H1 (cell line): ENCODE measurements at regions not wholly inside any gene's neighbourhood (a gene's known extent, or its start where the extent isn't known, plus 50 kb on each side); places are given as distances from the start of the nearest gene placed in this dataset.

ENCODE experiments used
- CTCF ChIP-seq, 3 experiments: IDR thresholded peaks; 1 replicate in 2 of 3; 2 replicates in 1 of 3; pipeline versions ENCODE4 v1.5.1 to v1.6.1; 2011; ENCODE audit warnings: low read length in 3 of 3, mild to moderate bottlenecking in 3 of 3, inconsistent platforms in 2 of 3, low read depth in 1 of 3, moderate library complexity in 1 of 3; ENCODE audit not compliant: insufficient read depth in 1 of 3; ENCODE audit errors: control extremely low read depth in 1 of 3
- EP300 ChIP-seq, 2 experiments: IDR thresholded peaks; 1 replicate in 1 of 2; 2 replicates in 1 of 2; pipeline ENCODE4 v1.6.1; 2011 to 2012; ENCODE audit warnings: low read depth in 2 of 2, low read length in 2 of 2, mild to moderate bottlenecking in 2 of 2, borderline replicate concordance in 1 of 2, inconsistent platforms in 1 of 2, moderate library complexity in 1 of 2
- POLR2A ChIP-seq, 2 experiments: IDR thresholded peaks; 1 replicate in 1 of 2; 2 replicates in 1 of 2; pipeline ENCODE4 v1.6.1; 2011; ENCODE audit warnings: low read depth in 2 of 2, low read length in 2 of 2, mild to moderate bottlenecking in 2 of 2; ENCODE audit errors: control extremely low read depth in 1 of 2
- POLR2AphosphoS5 ChIP-seq: IDR thresholded peaks from 2 replicates; pipeline ENCODE4 v1.6.1; 2011; ENCODE audit warnings: low read depth, low read length
- SIX5 ChIP-seq: IDR thresholded peaks from 2 replicates; pipeline ENCODE4 v1.6.1; 2011; ENCODE audit warnings: mild to moderate bottlenecking, low read depth, low read length
- SP1 ChIP-seq: IDR thresholded peaks from 2 replicates; pipeline ENCODE4 v1.6.1; 2011; ENCODE audit warnings: low read depth, low read length

- TF ChIP-seq CTCF (IDR thresholded peaks at IDR 0.05; ENCODE audit: control extremely low read depth in 1 of 3, insufficient read depth in 1 of 3, low read depth in 1 of 3, low read length in 3 of 3) (no peak), POLR2A (IDR thresholded peaks at IDR 0.05; ENCODE audit: control extremely low read depth in 1 of 2, low read depth in 2 of 2, low read length in 2 of 2) (no peak), EP300 (IDR thresholded peaks at IDR 0.05; ENCODE audit: borderline replicate concordance in 1 of 2, low read depth in 2 of 2, low read length in 2 of 2) (no peak), SP1 (no peak), SIX5 (no peak), POLR2AphosphoS5 (no peak)
These were observed 633.7 kb downstream of the LRRIQ3 start for GRCh38 chr1:73564294-73564693.
